H9 (cell line): ENCODE measurements at regions not wholly inside any gene's neighbourhood (a gene's known extent, or its start where the extent isn't known, plus 50 kb on each side); places are given as distances from the start of the nearest gene placed in this dataset.

ENCODE experiments used
- DNase-seq: peaks from one replicate; pipeline ENCODE4 v3.0.0-alpha.2; 2017
- H2AFZ ChIP-seq: one replicate; pipeline ENCODE4 v1.6.1; 2013; ENCODE audit warnings: mild to moderate bottlenecking, low read length, control low read depth, moderate library complexity
- H2AK5ac ChIP-seq: 2 replicates; pipeline ENCODE4 v1.6.1; 2013; ENCODE audit warnings: low read length, control low read depth, mixed read lengths; ENCODE audit not compliant: insufficient read length
- H2BK120ac ChIP-seq: one replicate; pipeline ENCODE4 v1.6.1; 2013; ENCODE audit warnings: low read depth, mild to moderate bottlenecking, low read length, control low read depth, inconsistent platforms; ENCODE audit not compliant: poor library complexity, severe bottlenecking
- H2BK12ac ChIP-seq: 2 replicates; pipeline ENCODE4 v1.6.1; 2013; ENCODE audit warnings: low read length, control low read depth, mixed read lengths, low read depth; ENCODE audit not compliant: insufficient read length
- H2BK15ac ChIP-seq: 2 replicates; pipeline ENCODE4 v1.6.1; 2013; ENCODE audit warnings: low read depth, low read length, control low read depth
- H2BK20ac ChIP-seq: one replicate; pipeline ENCODE4 v1.6.1; 2013; ENCODE audit warnings: low read depth, mild to moderate bottlenecking, low read length, control low read depth, inconsistent platforms; ENCODE audit not compliant: poor library complexity, severe bottlenecking
- H2BK5ac ChIP-seq: 2 replicates; pipeline ENCODE4 v1.6.1; 2013; ENCODE audit warnings: low read length, control low read depth, mixed read lengths; ENCODE audit not compliant: insufficient read length
- H3K14ac ChIP-seq: 2 replicates; pipeline ENCODE4 v1.6.1; 2013; ENCODE audit warnings: low read length, control low read depth; ENCODE audit not compliant: insufficient read depth
- H3K18ac ChIP-seq: 2 replicates; pipeline ENCODE4 v1.6.1; 2013; ENCODE audit warnings: low read depth, mild to moderate bottlenecking, mixed read lengths, low read length, control low read depth; ENCODE audit not compliant: insufficient read length
- H3K23ac ChIP-seq: 2 replicates; pipeline ENCODE4 v1.6.1; 2013; ENCODE audit warnings: low read length, control low read depth, mixed read lengths, low read depth; ENCODE audit not compliant: insufficient read length
- H3K23me2 ChIP-seq: 2 replicates; pipeline ENCODE4 v1.6.1; 2013; ENCODE audit warnings: low read depth, mild to moderate bottlenecking, mixed read lengths, low read length, control low read depth; ENCODE audit not compliant: insufficient read length, poor library complexity, severe bottlenecking
- H3K27ac ChIP-seq: 2 replicates; pipeline ENCODE4 v1.5.1; 2013; ENCODE audit warnings: low read length, control low read depth, mixed read lengths, low read depth; ENCODE audit not compliant: insufficient read length
- H3K27me3 ChIP-seq: 2 replicates; pipeline ENCODE4 v1.6.1; 2013; ENCODE audit warnings: low read length, control low read depth, inconsistent platforms; ENCODE audit not compliant: insufficient read depth
- H3K4ac ChIP-seq: 2 replicates; pipeline ENCODE4 v1.6.1; 2013; ENCODE audit warnings: low read depth, mild to moderate bottlenecking, control low read depth, inconsistent platforms, low read length, moderate library complexity
- H3K4me1 ChIP-seq: 2 replicates; pipeline ENCODE4 v1.6.1; 2013; ENCODE audit warnings: low read length, control low read depth, inconsistent platforms; ENCODE audit not compliant: insufficient read depth
- H3K4me2 ChIP-seq: 2 replicates; pipeline ENCODE4 v1.6.1; 2013; ENCODE audit warnings: low read length, control low read depth, mixed read lengths; ENCODE audit not compliant: insufficient read length, insufficient read depth
- H3K56ac ChIP-seq: 2 replicates; pipeline ENCODE4 v1.6.1; 2013; ENCODE audit warnings: low read depth, mild to moderate bottlenecking, mixed read lengths, low read length, control low read depth; ENCODE audit not compliant: insufficient read length
- H3K79me1 ChIP-seq: 2 replicates; pipeline ENCODE4 v1.6.1; 2013; ENCODE audit warnings: low read depth, mild to moderate bottlenecking, moderate library complexity, low read length, control low read depth, inconsistent platforms; ENCODE audit not compliant: insufficient read depth, poor library complexity, severe bottlenecking
- H3K79me2 ChIP-seq: 2 replicates; pipeline ENCODE4 v1.6.1; 2013; ENCODE audit warnings: low read length, control low read depth, inconsistent platforms; ENCODE audit not compliant: insufficient read depth
- H3K9ac ChIP-seq: 2 replicates; pipeline ENCODE4 v1.6.1; 2013; ENCODE audit warnings: low read length, control low read depth, mixed read lengths; ENCODE audit not compliant: insufficient read length; ENCODE audit errors: extremely low read depth
- H3K9me3 ChIP-seq: one replicate; pipeline ENCODE4 v1.6.1; 2013; ENCODE audit warnings: low read depth, low read length, inconsistent platforms; ENCODE audit not compliant: control insufficient read depth
- H3T11ph ChIP-seq: one replicate; pipeline ENCODE4 v1.6.1; 2013; ENCODE audit warnings: mild to moderate bottlenecking, low read length, control low read depth, inconsistent platforms
- H4K20me1 ChIP-seq: one replicate; pipeline ENCODE4 v1.6.1; 2013; ENCODE audit not compliant: control insufficient read depth, insufficient read length, insufficient read depth
- H4K5ac ChIP-seq: 2 replicates; pipeline ENCODE4 v1.6.1; 2013; ENCODE audit warnings: low read depth, mild to moderate bottlenecking, mixed read lengths, low read length, control low read depth; ENCODE audit not compliant: insufficient read length
- H4K8ac ChIP-seq: replicated peaks from 2 replicates; pipeline ENCODE4 v1.6.1; 2013; ENCODE audit warnings: low read length, control low read depth, mixed read lengths, low read depth; ENCODE audit not compliant: insufficient read length
- H4K91ac ChIP-seq: 2 replicates; pipeline ENCODE4 v1.6.1; 2013; ENCODE audit warnings: low read depth, mild to moderate bottlenecking, moderate library complexity, mixed read lengths, low read length, control low read depth; ENCODE audit not compliant: insufficient read length
- H3K27ac Mint-ChIP-seq, 3 experiments: 2 replicates in 2 of 3; 3 replicates in 1 of 3; pipeline ENCODE4 v1.8.0; 2020 to 2021; ENCODE audit warnings: mixed read lengths in 3 of 3, mild to moderate bottlenecking in 1 of 3, moderate library complexity in 1 of 3
- H3K27me3 Mint-ChIP-seq: 2 replicates; pipeline ENCODE4 v1.8.0; 2021; ENCODE audit warnings: low read depth, mild to moderate bottlenecking, moderate library complexity, mixed read lengths
- H3K36me3 Mint-ChIP-seq, 3 experiments: 2 replicates in 2 of 3; 3 replicates in 1 of 3; pipeline ENCODE4 v1.8.0; 2020 to 2021; ENCODE audit warnings: low read depth in 3 of 3, mixed read lengths in 3 of 3; ENCODE audit not compliant: insufficient read depth in 1 of 3
- H3K4me1 Mint-ChIP-seq, 2 experiments: 2 replicates each; pipeline ENCODE4 v1.8.0; 2020; ENCODE audit warnings: mixed read lengths in 2 of 2
- H3K4me3 Mint-ChIP-seq, 2 experiments: 2 replicates in 1 of 2; 3 replicates in 1 of 2; pipeline ENCODE4 v1.8.0; 2020 to 2021; ENCODE audit warnings: mild to moderate bottlenecking in 2 of 2, mixed read lengths in 2 of 2, moderate library complexity in 1 of 2
- H3K9me3 Mint-ChIP-seq, 2 experiments: 2 replicates in 1 of 2; 3 replicates in 1 of 2; pipeline ENCODE4 v1.8.0; 2020; ENCODE audit warnings: mild to moderate bottlenecking in 2 of 2, mixed read lengths in 2 of 2, moderate library complexity in 1 of 2
- WGBS: extraction: QIAGEN DNeasy Blood & Tissue Kit; methylation state at CpG from one replicate; pipeline ENCODE4 v1.1.7; 2013; ENCODE audit warnings: missing lambda C conversion rate, low lambda C conversion rate, mixed read lengths; ENCODE audit not compliant: insufficient read length; ENCODE audit errors: extremely low coverage; 5-methylcytosine and 5-hydroxymethylcytosine counted together
- TF ChIP-seq, protein P1 (sequence below): fragments of 200-600 bp; sonication (generic); conservative IDR thresholded peaks from 3 replicates; pipeline ENCODE4 v1.8.0; 2021; ENCODE audit warnings: antibody characterized with exemption, mild to moderate bottlenecking

DNA sequence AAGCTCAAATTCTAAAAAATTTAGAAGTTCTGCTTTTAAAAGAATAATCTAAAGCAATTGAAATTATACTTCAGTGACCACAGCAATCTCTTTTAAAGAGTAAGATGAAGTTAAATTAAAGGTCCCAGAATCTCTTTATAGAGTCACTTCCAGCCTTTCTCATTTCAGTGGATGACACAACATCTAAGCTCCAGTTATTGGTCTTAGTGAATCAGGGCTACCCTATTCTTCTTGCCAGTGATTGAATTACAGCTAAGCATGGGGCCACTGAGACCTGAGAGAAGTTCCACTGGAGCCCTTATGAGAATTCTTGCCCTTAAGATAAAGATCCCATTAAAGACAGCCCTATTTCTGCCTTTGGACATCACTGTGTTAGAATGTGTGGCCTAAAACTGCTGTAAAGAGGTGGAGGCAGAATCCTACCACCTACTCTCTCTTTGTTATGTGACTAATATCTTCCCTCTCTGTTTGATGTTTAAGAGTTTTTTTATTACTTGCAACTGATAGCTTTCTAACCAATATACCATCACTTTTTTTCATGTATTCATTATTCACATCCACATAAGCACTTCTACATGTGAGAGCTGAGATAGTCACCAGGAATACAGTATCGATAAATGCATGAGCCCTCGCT is 128.6 kb downstream of the UNC5CL start:
- H3K9me3 Mint-ChIP-seq, result no peaks in the 10 kb centered on the region
- H2AFZ ChIP-seq, result no peak overlapping the region
- H2BK15ac ChIP-seq, result no peak overlapping the region
- H4K5ac ChIP-seq, result no peak overlapping the region
- no peaks in the 10 kb centered on the region for H4K20me1 ChIP-seq
- no peak overlapping the region for H2BK5ac ChIP-seq
- H2BK12ac ChIP-seq, result no peak overlapping the region
- no peaks in the 10 kb centered on the region for H3K27me3 ChIP-seq
- H3K4me2 ChIP-seq, result no peak overlapping the region
- H3T11ph ChIP-seq, result no peak overlapping the region
- no peaks in the 10 kb centered on the region for H3K23me2 ChIP-seq
- H2AK5ac ChIP-seq, result no peak overlapping the region
- no peaks in the 10 kb centered on the region for H3K4me1 ChIP-seq
- H3K79me1 ChIP-seq, result no peaks in the 10 kb centered on the region
- H3K4me3 Mint-ChIP-seq, result no peak overlapping the region
- H3K79me2 ChIP-seq, result no peaks in the 10 kb centered on the region
- WGBS, result no CpG with 5 or more reads among the region's 2 CpGs
- TF ChIP-seq, protein P1, sequence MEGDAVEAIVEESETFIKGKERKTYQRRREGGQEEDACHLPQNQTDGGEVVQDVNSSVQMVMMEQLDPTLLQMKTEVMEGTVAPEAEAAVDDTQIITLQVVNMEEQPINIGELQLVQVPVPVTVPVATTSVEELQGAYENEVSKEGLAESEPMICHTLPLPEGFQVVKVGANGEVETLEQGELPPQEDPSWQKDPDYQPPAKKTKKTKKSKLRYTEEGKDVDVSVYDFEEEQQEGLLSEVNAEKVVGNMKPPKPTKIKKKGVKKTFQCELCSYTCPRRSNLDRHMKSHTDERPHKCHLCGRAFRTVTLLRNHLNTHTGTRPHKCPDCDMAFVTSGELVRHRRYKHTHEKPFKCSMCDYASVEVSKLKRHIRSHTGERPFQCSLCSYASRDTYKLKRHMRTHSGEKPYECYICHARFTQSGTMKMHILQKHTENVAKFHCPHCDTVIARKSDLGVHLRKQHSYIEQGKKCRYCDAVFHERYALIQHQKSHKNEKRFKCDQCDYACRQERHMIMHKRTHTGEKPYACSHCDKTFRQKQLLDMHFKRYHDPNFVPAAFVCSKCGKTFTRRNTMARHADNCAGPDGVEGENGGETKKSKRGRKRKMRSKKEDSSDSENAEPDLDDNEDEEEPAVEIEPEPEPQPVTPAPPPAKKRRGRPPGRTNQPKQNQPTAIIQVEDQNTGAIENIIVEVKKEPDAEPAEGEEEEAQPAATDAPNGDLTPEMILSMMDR, result no peak
- H3K18ac ChIP-seq, result no peak overlapping the region
- peaks cover 2% of the 10 kb centered on the region; the same call in 1 of the 2 replicates for H3K27me3 Mint-ChIP-seq
- no peak overlapping the region for H3K23ac ChIP-seq
- no peak overlapping the region for H3K4ac ChIP-seq
- no peak for DNase-seq
- H2BK20ac ChIP-seq, result no peak overlapping the region
- H2BK120ac ChIP-seq, result no peak overlapping the region
- no peak overlapping the region for H3K14ac ChIP-seq
- H3K9me3 ChIP-seq, result no peaks in the 10 kb centered on the region
- no peak overlapping the region for H3K27ac Mint-ChIP-seq
- H3K36me3 Mint-ChIP-seq, result no peaks in the 10 kb centered on the region
- no peak overlapping the region for H3K56ac ChIP-seq
- no peak overlapping the region for H3K9ac ChIP-seq
- H3K4me1 Mint-ChIP-seq, result no peaks in the 10 kb centered on the region; a peak in 1 of 4 replicates
- H4K8ac ChIP-seq, result no peak overlapping the region
- H4K91ac ChIP-seq, result no peak overlapping the region
- no peak overlapping the region for H3K27ac ChIP-seq
